ENCODE measurements at regions not wholly inside any gene's neighbourhood (a gene's known extent, or its start where the extent isn't known, plus 50 kb on each side); places are given as distances from the start of the nearest gene placed in this dataset.
"Not testable (repeated sequence)": the region's sequence is repeated elsewhere in the genome, so short reads cannot be mapped to it uniquely, and the experiment has no call there.

DNA sequence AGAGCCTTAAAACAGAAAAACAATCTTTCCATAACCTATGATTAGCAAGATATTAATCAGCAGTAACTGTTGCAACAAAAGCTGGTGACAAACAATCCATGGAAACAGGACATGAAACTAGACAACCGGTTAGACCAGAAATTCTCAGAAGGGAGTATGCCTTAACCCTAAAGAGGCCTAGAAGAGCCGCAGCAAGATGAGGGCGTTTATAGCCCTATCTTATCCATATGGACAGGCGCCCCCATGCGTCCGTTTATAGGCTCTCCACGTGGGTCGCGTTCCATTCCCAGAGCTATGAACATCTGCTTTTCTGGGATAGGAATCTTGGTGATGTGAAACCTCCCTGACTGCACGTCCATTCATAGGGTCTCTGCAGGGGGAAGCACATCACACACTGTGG lies 1662.7 kb upstream of the PABPC4L start:
- TF ChIP-seq, protein P1, sequence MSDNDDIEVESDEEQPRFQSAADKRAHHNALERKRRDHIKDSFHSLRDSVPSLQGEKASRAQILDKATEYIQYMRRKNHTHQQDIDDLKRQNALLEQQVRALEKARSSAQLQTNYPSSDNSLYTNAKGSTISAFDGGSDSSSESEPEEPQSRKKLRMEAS (IDR thresholded peaks at IDR 0.05) = not testable (repeated sequence)
- TF ChIP-seq, protein P2, sequence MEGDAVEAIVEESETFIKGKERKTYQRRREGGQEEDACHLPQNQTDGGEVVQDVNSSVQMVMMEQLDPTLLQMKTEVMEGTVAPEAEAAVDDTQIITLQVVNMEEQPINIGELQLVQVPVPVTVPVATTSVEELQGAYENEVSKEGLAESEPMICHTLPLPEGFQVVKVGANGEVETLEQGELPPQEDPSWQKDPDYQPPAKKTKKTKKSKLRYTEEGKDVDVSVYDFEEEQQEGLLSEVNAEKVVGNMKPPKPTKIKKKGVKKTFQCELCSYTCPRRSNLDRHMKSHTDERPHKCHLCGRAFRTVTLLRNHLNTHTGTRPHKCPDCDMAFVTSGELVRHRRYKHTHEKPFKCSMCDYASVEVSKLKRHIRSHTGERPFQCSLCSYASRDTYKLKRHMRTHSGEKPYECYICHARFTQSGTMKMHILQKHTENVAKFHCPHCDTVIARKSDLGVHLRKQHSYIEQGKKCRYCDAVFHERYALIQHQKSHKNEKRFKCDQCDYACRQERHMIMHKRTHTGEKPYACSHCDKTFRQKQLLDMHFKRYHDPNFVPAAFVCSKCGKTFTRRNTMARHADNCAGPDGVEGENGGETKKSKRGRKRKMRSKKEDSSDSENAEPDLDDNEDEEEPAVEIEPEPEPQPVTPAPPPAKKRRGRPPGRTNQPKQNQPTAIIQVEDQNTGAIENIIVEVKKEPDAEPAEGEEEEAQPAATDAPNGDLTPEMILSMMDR (IDR thresholded peaks at IDR 0.05) = peak; percentile 24; the same call in 2 of the 3 replicates
- TF ChIP-seq, protein P3, sequence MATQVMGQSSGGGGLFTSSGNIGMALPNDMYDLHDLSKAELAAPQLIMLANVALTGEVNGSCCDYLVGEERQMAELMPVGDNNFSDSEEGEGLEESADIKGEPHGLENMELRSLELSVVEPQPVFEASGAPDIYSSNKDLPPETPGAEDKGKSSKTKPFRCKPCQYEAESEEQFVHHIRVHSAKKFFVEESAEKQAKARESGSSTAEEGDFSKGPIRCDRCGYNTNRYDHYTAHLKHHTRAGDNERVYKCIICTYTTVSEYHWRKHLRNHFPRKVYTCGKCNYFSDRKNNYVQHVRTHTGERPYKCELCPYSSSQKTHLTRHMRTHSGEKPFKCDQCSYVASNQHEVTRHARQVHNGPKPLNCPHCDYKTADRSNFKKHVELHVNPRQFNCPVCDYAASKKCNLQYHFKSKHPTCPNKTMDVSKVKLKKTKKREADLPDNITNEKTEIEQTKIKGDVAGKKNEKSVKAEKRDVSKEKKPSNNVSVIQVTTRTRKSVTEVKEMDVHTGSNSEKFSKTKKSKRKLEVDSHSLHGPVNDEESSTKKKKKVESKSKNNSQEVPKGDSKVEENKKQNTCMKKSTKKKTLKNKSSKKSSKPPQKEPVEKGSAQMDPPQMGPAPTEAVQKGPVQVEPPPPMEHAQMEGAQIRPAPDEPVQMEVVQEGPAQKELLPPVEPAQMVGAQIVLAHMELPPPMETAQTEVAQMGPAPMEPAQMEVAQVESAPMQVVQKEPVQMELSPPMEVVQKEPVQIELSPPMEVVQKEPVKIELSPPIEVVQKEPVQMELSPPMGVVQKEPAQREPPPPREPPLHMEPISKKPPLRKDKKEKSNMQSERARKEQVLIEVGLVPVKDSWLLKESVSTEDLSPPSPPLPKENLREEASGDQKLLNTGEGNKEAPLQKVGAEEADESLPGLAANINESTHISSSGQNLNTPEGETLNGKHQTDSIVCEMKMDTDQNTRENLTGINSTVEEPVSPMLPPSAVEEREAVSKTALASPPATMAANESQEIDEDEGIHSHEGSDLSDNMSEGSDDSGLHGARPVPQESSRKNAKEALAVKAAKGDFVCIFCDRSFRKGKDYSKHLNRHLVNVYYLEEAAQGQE (IDR thresholded peaks at IDR 0.05) = not testable (repeated sequence)
- TF ChIP-seq HEYL (CRISPR knock-in tag; IDR thresholded peaks at IDR 0.05); MYC (IDR thresholded peaks at IDR 0.05; ENCODE audit: borderline replicate concordance, low read length); RFX5 (IDR thresholded peaks at IDR 0.05); PHF8 (IDR thresholded peaks at IDR 0.05; ENCODE audit: borderline replicate concordance, low read depth); POLR2A (IDR thresholded peaks at IDR 0.05; ENCODE audit: low read length); JUNB (IDR thresholded peaks at IDR 0.05): not testable (repeated sequence)
- TF ChIP-seq RAD21 (conservative IDR thresholded peaks at IDR 0.05 in 1 of 2, IDR thresholded peaks at IDR 0.05 in 1 of 2) = peak; percentile 16 to 24; a peak in 1 of 5 replicates

Measured in A549 (cell line).